SK-N-SH treated with all-trans-retinoic acid at 6 μM for 48 hours (cell line): ENCODE measurements at regions not wholly inside any gene's neighbourhood (a gene's known extent, or its start where the extent isn't known, plus 50 kb on each side); places are given as distances from the start of the nearest gene placed in this dataset.

Experiments used
- OSR1 ChIP-seq: fragments of 250-450 bp; sonication (Bioruptor Pico); IDR thresholded peaks from 2 replicates; pipeline ENCODE4 v1.8.0; 2022; ENCODE audit warnings: moderate library complexity, mild to moderate bottlenecking, inconsistent platforms
- RARB ChIP-seq: fragments of 250-450 bp; sonication (Bioruptor Pico); IDR thresholded peaks from 2 replicates; pipeline ENCODE4 v1.8.0; 2021; ENCODE audit warnings: mild to moderate bottlenecking, moderate library complexity
- TCF4 ChIP-seq: fragments of 250-450 bp; sonication (Bioruptor Pico); IDR thresholded peaks from 2 replicates; pipeline ENCODE4 v1.8.0; 2021; ENCODE audit warnings: mild to moderate bottlenecking, moderate library complexity, borderline replicate concordance
- ZFP30 ChIP-seq: fragments of 450-650 bp; formaldehyde crosslinking; IDR thresholded peaks from 2 replicates; pipeline ENCODE4 v1.5.0; 2022; ENCODE audit warnings: mild to moderate bottlenecking, moderate library complexity
- ZNF565 ChIP-seq: fragments of 450-650 bp; formaldehyde crosslinking; conservative IDR thresholded peaks from 2 replicates; pipeline ENCODE4 v1.5.0; 2020; ENCODE audit warnings: low read depth, mild to moderate bottlenecking, moderate library complexity
- TF ChIP-seq, protein P1 (sequence below): fragments of 250-450 bp; sonication (Bioruptor Pico); IDR thresholded peaks from 2 replicates; pipeline ENCODE4 v1.8.0; 2020; ENCODE audit warnings: mild to moderate bottlenecking, moderate library complexity, borderline replicate concordance
- TF ChIP-seq, protein P2 (sequence below): fragments of 250-450 bp; sonication (Bioruptor Pico); IDR thresholded peaks from 2 replicates; pipeline ENCODE4 v1.5.1; 2020; ENCODE audit warnings: low read depth, mild to moderate bottlenecking, moderate library complexity

DNA sequence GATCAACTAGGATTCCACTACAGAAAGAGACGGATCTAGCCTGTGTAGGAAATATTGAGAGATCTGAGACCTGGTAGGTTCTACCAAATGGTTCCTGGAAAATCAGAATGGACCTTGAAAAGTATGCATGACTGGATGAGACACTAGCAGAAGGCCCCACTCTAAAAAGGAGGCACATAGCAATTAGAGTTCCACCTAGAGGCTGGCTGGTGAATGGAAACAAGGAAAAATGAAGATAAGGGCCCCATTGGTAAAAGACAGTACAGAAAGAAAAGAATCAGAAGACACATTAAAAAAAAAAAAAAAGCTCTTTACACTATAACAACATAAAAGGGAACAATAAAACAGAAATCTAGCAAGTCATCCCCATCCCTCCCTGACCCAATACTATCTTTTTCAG, 518.5 kb downstream of the NR2F1-AS1 start:
- TF ChIP-seq, protein P1, sequence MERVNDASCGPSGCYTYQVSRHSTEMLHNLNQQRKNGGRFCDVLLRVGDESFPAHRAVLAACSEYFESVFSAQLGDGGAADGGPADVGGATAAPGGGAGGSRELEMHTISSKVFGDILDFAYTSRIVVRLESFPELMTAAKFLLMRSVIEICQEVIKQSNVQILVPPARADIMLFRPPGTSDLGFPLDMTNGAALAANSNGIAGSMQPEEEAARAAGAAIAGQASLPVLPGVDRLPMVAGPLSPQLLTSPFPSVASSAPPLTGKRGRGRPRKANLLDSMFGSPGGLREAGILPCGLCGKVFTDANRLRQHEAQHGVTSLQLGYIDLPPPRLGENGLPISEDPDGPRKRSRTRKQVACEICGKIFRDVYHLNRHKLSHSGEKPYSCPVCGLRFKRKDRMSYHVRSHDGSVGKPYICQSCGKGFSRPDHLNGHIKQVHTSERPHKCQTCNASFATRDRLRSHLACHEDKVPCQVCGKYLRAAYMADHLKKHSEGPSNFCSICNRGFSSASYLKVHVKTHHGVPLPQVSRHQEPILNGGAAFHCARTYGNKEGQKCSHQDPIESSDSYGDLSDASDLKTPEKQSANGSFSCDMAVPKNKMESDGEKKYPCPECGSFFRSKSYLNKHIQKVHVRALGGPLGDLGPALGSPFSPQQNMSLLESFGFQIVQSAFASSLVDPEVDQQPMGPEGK (CRISPR knock-in tag): no peak
- TF ChIP-seq, protein P2, sequence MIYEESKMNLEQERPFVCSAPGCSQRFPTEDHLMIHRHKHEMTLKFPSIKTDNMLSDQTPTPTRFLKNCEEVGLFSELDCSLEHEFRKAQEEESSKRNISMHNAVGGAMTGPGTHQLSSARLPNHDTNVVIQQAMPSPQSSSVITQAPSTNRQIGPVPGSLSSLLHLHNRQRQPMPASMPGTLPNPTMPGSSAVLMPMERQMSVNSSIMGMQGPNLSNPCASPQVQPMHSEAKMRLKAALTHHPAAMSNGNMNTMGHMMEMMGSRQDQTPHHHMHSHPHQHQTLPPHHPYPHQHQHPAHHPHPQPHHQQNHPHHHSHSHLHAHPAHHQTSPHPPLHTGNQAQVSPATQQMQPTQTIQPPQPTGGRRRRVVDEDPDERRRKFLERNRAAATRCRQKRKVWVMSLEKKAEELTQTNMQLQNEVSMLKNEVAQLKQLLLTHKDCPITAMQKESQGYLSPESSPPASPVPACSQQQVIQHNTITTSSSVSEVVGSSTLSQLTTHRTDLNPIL (CRISPR knock-in tag): no peak
- TF ChIP-seq RARB (CRISPR knock-in tag): no peak
- TF ChIP-seq TCF4: no peak
- TF ChIP-seq ZFP30 (CRISPR knock-in tag): no peak
- no peak for TF ChIP-seq ZNF565
- TF ChIP-seq OSR1: no peak
